NCI-H1417 treated with DMSO at 0.1 percent for 48 hours (cell line): ENCODE measurements at regions not wholly inside any gene's neighbourhood (a gene's known extent, or its start where the extent isn't known, plus 50 kb on each side); places are given as distances from the start of the nearest gene placed in this dataset.
"Not testable (repeated sequence)": the region's sequence is repeated elsewhere in the genome, so short reads cannot be mapped to it uniquely, and the experiment has no call there.

Source experiments
- DNase-seq: peaks from one replicate; lab custom pipeline; 2025; lab: John Stamatoyannopoulos, UW

DNA sequence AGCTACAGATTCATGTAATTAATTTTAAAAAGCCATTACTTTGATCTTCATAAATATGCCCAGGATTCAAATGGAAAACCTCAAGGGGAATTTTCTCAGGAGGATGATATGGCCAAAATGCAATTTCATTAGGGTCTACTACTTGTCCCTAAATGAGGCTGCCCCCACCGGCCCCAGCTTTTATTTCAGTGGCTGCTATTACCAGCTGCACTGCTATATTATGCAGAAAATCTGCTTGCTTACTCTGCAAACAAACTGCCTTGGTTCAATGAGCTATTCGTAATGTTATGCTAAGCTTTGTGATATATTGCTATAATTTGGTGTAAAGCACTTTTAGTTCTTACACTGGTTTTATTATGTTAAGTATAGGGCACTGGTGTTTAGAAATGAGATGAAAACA is 137.3 kb upstream of the TMTC4 start:
- no peak for DNase-seq

DNA sequence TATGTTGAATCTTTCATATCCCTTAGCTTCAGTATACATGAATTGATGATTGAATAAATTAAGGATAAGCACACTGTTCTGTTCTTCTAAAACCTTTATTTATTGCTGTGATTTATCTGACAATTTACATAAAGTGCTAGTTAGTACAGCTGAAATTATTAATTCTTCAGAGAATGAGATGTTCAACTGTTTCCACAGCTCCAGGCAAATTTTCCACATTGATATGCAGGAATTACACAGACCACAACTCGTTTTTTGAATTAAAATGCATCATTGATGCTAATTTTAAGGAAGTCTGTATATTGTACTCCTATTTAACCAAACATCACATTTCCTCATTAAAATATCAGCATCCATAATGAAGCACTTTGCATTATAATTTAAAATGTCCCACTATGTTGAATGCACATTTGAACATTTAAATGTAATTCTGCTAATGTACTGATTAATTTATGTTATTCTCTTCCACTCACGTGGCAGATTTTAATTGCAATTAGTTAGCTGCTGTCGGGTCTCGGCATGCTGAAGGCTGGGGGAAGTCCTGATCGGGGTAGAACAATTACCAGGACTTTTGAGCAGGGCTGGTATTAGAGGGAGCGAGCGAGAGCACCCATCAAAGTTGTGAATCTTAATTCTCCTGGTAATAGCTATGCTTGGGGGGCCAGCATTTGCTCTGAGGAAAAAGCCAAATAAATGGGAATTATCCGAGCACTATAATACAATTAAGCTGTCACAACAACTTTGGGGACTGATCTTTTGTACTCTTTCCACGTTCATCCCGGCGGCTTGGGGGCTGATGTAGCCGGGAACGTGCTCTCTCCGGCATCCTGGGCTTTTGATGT is 136.7 kb upstream of the TMTC4 start:
- DNase-seq, result no peak

DNA sequence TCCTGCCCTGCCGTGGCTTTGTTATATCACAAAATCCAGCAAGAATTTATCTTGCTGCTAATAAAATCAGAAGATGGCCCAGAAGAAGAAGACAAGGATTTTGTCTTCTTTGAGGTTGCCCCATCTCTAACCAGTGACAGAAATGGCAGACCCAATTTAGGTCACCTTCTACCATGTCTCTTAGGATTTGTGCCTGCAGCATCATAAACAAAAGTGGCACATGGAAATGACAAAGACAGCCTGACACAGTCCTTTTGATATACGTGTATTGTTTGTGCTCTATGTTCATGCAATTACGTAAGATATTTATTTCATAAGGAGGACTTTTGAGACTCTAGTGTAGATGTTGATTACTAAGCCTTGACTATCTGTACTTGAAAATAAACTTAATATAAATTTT is 135.9 kb upstream of the TMTC4 start:
- no peak for DNase-seq

DNA sequence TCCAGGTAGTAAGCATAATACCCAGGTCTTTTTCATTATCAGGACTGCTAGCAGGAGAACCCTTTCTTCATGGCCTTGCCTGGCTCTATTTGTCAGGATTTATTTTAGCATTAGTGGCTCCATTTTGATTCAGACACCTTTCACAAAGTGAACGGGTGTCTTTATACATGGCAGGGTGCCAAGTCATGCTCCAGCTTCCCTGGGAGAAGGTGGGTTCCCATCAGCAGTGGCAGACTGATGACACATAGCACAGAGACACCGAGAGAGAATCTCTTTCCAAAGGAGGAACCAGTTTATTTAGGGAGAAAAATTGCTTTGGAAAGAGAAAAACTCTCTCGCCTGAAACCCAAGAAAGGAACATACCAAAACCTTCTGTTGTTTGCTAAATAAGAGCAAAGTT is 135.3 kb upstream of the TMTC4 start:
- no peak for DNase-seq

DNA sequence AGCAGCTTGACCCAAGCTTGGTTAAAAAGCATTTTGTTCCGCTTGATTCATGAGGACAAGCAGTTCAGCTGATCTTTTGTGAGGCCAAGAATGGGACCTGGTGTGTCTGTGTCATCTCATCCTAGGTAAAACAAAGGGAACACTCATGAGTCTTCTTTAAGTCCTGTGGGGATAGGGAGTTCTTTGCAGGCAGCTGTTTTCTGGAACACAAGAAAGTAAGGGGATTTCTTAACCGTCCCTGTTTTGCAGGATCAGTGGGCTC is 134.5 kb upstream of the TMTC4 start:
- DNase-seq, result no peak

DNA sequence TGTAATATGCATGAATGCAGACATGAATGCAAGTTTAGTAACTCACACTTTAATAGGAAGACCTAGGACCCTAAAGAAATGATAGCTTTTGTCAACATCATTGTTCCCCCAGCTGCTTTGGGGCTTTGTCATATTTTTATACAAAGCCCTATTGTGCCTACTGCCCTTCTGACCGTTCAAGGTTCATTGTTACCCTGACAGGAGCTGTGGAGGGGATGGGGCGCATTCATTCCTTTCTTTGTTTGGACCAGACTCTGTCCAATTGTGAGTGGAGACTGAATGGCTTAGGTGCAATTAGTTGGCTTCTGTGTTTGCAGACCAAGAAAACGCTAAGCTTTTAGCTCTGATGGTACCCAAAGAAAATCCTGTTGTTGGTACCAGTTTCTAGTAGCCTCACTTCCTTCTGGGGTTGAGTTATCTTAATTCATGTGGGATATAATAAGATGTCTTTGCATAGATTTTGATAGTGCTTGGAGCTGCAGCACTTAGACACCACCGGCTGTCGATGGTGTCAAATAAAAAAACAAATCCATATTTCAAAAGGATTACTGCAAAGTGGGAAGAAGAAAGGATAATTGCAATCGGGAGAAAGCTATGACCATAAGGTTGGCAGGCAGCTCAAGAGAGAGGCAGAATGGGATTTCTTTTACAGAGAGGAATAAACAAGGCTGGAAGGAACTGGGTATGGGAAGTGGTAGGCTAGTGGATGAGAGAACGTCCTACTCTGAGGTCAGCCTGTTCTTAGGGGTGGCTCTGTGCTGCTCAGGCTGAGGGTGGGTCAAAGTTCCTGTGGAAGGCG is 133.9 kb upstream of the TMTC4 start:
- DNase-seq, result no peak

DNA sequence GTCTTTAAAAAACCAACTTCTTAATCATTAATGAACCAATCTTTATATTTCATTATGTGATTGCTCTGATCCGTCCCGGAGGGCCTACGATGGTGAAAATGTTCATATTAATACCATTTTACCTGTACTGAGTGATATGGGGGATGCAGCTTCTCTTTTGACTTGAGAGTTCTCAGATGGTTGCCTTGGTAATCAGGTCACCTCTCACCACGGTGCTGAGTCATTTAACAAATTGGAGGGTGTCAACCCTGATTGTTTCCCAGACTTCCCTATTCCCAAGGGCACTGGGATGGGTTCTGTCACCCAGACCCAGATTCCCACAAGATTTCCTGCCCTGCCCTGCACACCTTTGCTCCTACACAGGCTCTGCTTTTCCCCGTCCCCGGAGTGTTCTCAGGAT is 128.5 kb upstream of the TMTC4 start:
- DNase-seq, result no peak

DNA sequence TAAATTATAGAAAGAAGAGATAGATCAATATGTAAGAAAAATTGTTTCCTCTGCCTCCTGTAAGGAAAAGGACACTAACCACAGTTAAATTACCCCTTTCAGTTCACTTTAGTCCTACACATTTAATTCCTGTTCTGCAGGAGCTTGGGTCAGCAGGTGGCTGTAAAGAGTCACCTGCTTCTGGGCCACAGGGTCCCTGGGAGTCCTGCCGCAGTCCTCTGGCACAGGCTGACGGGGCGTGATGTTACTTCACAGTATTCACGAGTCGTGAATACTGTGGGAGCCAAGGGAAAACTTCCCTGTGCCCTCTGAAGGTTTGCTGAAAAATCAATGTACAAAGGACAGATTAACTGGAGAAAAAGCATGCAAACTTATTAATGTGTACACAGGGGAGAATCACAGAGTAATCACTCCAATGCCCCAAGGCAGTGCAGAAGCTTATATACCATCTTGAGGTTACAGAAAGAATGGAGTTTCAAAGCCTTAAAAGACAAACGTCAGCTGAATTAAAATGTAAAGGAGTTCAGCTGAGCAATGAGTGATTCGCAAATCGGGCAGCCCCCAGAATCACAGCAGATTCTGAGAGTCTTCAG is 125.8 kb upstream of the TMTC4 start:
- DNase-seq, result no peak

DNA sequence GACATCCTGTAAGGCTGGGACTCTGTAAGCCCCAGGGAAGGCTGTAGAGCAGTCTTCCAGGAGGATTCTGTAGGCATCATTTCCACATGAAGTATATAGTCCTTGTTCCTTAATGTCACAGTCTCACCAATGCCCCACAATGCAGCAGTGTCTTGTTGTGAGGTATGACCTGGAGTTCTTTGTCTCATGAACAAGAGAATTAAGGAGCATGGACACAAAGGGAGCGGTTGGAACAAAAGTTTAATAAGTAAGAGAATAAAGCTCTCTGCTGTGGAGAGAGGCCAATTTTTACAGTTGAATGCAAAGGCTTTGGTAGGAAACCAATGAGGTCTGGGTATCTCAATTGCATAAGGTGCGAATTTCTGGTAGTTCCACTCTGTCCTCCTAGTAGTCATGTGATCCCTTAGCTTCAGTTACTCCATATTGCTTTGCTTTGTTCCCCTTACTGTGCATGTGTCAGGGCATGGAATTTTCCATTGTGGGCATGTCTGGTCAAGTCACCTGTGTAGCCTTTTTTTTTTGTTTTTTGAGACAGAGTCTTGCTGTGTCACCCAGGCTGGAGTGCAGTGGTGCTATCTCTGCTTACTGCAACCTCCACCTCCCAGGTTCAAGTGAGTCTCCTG is 124.3 kb upstream of the TMTC4 start:
- DNase-seq, result no peak

DNA sequence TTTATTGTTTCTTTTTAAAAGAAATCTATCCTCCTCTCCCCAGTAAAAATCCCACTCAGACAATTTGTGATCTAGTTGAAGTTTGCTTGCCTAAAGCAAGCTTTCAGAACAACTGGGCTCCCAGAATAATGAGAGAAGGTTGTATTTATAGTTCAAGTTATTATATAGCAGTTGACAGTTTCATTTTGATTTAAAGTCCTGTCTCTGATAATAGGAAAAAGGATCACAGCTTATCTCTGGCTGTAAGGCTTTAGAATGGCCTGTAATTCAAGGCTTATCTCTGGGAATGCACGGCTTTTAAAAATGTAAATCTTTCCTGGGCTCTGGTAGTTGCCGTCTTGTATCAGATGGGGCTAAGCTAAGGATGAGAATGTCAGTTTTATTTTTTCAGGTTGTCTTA is 123.3 kb upstream of the TMTC4 start:
- no peak for DNase-seq

DNA sequence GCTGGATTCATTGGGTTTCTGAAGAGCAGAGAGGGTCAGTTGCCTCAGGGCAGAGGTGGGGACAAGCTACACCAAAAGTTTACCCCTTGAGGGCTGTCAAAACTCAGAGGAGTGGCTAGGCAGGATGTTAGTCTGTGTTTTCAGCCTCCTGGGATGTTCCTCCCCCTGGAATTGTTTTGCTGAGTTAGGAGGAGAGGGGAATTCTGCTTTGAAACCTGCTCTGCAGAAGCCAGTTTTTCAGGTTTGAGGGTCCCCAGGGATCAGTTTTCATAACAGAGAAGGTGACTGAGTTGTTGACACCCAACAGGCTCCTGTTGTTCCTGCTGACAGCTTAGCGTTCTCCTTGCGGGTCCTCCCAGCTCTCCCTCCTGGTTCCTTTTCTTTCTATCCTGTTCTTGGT is 121.9 kb upstream of the TMTC4 start:
- no peak for DNase-seq

DNA sequence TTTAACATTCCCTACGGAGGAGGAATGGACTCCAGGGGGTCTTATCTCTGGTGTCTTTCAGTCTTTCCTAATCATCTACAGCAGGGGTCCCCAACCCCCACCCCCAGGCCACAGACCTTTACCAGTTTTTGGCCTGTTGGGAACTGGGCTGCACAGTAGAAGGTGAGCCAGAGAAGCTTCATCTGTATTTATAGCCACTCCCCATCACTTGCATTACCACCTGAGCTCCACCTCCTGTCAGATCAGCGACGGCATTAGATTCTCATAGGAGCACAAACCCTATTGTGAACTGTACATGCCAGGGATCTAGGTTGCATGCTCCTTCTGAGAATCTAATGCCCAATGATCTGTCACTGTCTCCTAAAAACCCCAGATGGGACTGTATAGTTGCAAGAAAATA is 120.0 kb upstream of the TMTC4 start:
- no peak for DNase-seq

DNA sequence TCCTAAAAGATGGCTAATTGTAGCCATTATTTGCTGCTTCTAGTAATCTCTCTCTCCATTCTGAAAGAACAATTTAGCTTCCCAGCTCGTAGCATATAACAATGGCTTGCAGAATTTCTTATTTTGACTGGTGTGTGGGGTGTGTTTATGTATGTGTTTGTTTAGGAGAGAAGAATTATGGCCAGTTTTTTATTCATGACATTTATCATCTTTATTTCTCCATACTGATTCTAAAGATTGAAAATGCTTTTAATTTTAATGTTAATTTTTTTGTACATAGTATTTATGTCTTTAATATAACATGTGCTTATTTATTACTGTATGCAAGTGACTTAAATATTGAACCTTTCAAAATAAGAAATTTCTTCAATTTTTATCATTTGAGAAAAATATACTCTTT is 115.8 kb upstream of the TMTC4 start:
- no peak for DNase-seq

DNA sequence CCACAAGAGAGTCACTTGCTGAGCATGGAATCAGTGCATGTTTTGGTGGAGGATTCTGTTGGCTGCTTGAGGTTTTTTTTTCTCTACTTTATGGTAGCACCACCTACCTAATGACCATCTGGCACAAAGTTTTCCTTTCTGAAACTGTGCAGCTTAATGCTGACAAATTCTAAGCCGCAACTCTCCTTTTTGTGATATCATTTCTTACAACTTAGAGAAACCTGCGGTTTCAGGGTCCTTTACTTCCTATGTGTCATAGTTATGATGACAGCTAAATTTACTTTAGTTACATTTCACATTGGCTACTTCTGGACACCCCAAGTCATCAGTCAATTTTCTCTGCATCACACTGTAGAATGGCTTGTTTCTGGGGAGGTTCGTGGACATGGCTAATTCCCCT is 115.4 kb upstream of the TMTC4 start:
- no peak for DNase-seq

DNA sequence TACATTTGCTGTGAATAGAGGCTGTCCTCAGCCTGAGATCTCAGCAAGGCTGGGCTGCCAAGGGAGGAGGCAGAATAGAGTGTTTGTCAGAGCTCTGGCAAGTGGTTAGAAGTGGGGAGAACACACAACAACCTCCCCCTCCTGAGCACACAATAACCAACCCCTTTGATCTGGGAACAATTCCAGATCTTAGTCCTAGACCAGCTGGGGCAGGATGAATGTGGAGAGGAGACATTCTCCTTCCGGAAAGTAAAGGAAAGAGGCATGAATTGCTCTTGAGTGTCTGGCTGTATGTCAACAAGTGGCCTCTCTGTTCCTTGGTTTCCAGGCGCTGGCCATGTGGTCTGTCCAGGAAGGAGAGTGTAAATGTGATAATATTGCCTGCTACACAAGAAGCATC is 114.9 kb upstream of the TMTC4 start:
- DNase-seq, result no peak

DNA sequence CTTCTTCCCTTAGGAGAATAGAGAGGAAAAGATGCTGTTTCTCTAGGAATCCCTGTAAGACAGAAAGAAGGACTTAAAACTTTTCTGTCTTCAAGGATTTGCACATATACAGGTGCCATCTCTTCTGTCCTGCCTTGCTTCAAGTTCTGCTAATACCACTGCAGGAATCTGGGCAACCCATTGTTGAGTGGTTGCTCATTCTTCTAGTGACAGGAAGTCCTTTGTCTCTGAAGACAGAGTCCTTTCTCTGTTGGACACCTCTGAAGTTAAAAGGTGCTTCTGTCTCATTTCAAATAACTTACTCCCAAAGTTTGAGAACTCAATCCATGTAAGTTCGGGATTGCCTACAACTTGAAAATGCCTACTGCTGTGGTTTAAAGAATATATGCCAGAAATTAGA is 114.4 kb upstream of the TMTC4 start:
- DNase-seq, result no peak

DNA sequence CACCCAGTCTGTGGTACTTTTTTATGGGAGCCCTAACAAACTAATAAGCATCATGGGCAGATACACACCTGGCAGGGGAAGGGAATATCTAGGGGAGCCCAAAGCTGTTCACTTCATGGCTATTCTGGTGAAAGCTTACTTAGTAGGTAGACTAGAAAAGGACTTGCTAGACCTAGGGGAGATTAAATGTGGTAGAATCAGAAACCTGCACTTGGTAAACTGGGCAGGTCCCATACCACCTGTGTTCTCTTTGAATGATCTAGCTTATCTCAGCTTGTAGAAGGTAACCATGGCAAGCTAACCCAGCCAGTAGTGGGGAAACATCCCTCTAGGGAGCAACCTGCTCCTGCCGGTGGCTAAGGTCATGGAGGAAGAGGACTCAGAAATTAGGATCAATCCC is 113.9 kb upstream of the TMTC4 start:
- no peak for DNase-seq

DNA sequence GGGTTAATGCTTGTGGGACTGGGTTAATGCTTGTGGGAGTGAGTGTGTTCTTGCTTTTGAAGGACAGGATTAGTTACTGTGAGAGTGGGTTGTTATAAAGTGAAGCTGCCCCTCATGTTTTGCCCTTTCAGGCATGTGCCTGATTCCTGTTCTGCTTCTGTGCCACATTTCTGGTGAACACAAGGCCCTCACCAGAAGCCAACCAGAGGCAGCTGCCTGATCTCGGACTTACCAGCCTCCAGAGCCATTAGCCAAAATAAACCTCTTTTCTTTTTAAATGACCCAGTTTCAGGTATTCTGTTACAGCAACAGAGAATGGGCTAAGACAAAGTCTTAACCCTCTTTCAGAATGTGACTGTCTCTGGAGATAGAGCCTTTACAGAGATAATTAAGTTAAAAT is 113.3 kb upstream of the TMTC4 start:
- no peak for DNase-seq

DNA sequence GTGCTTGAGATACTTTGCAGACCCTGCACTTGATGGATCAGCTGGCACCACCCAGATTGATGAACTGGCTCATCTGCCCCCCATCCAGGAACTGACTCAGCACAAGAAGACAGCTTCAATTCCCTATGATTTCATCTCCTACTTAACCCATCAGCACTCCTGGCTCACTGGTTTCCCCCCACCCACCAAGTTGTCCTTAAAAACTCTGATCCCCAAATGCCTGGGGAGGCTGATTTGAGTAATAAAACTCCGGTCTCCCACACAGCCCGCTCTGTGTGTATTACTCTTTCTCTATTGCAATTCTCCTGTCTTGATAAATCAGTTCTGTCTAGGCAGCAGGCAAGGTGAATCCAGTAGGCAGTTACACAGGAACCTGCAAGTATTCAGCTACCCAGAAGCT is 102.1 kb upstream of the TMTC4 start:
- not testable (repeated sequence) for DNase-seq

DNA sequence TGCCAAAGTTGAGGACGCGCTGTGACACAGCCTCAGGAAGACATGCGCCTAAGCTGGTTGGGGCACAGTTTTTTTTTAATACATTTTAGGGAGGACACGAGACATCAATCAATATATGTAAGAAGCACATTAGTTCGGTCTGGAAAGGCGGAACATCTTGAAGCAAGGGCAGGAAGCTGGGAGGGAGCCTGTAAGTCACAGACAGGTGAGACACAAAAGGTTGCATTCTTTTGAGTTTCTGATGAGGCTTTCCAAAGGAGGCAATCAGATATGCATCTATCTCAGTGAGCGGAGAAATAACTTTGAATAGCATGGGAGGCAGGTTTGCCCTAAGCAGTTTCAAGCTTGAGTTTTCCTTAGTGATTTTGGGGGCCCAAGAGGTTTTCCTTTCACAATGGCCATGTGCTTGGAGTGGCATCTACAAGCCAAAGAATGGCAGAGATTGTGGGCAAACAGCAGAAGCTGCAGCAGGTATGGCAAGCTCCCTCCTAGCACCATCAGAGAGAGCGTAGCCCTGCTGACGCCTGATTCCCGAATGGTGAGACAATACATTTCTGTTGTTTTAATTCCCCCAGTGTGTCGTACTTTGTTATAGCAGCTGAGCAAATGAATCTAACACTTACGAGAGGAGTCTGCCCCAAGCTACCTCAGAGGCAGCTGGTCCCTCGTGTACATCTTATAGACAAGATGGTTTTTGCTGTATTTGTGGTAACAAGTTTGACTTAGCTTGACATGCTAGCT is 99.5 kb upstream of the TMTC4 start:
- no peak for DNase-seq

DNA sequence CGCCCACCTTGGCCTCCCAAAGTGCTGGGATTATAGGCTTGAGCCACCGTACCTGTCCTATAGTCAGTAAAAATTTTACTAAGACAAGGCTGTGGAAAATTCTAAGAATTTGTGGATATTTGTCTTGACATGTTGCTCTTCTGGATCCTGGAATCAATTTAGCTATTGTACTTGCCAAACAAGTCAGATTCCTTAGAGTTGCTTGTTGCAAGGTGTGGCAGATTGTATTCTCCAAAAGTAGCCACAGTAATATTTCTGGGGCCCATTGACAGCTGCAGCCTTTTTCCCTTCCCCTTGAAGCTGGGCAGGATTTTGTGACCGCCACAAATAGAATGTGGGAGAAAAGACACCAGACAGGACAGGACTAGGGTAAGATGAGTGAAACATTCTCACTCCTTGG is 98.8 kb upstream of the TMTC4 start:
- no peak for DNase-seq

DNA sequence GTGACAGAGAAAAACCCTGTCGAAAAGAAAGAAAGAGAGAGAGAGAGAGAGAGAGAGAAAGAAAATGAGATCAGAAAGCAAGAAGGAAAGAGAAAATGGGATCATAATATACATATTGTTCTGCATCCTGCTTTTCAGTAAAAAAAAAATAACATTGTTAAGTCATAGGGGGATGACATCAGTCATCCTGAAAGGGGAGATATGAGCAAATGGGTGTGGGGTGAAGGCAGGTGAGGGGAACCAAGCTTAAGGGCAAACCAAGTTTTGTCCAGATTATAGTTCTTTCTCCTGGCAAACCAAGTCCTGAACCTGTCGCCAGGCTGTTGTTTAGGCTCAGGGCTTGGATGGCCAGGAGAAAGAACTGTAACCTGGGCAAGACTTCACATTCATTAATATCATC is 92.6 kb upstream of the TMTC4 start:
- DNase-seq, result no peak
